HCT116 (cell line): ENCODE measurements at regions not wholly inside any gene's neighbourhood (a gene's known extent, or its start where the extent isn't known, plus 50 kb on each side); places are given as distances from the start of the nearest gene placed in this dataset.

Experiments used
- ATAC-seq: fragments of 200-7000 bp; cut with Tn5 transposase; 2 replicates; pipeline ENCODE4 v1.9.1; 2020; ENCODE audit warnings: mild to moderate bottlenecking, moderate library complexity
- BruUV-seq: library from RNA; stranded (reverse); fragments of 400-500 nt; replicated peaks from 2 replicates; lab custom pipeline; 2021; lab: Mats Ljungman, UMichigan
- CTCF ChIA-PET: fragments of 300-600 bp; sonication (Branson Sonifier 250); formaldehyde crosslinking; loops from one replicate; lab custom pipeline; 2021; ENCODE audit warnings: antibody characterized with exemption; lab: Charles Lee
- POLR2A ChIA-PET: fragments of 300-600, 350-600 bp; sonication (Branson Sonifier 250); formaldehyde crosslinking; loops from one replicate; lab custom pipeline; 2021; ENCODE audit warnings: antibody characterized with exemption; lab: Charles Lee
- RAD21 ChIA-PET, 2 experiments: fragments of 300-600 bp; sonication (Branson Sonifier 250); formaldehyde crosslinking; loops; one replicate each; lab custom pipeline; 2023; ENCODE audit warnings: low total read pairs in 2 of 2; ENCODE audit not compliant: uncharacterized antibody in 2 of 2, unreplicated experiment in 2 of 2, low non-redundant PET in 1 of 2; lab: Charles Lee
- DNase-seq: peaks from one replicate; pipeline ENCODE4 v3.0.0-alpha.2; 2010; ENCODE audit warnings: low read depth, low spot score
- H2AFZ ChIP-seq: fragments of 200-600 bp; shearing (Covaris generic), sonication (generic); 2 replicates; pipeline ENCODE4 v1.6.1; 2017; ENCODE audit warnings: low read depth, mixed run types, mixed read lengths, antibody characterized with exemption, low read length; ENCODE audit not compliant: poor library complexity, severe bottlenecking
- H3K27ac ChIP-seq: 2 replicates; pipeline ENCODE4 v1.5.1; 2012; ENCODE audit warnings: low read depth, low read length
- H3K27me3 ChIP-seq: fragments of 200-600 bp; sonication (generic); 2 replicates; pipeline ENCODE4 v1.6.1; 2016; ENCODE audit warnings: mixed run types, low read length, mixed read lengths; ENCODE audit not compliant: insufficient read depth
- H3K36me3 ChIP-seq, 2 experiments: fragments of 200-500 bp in 1 of 2; fragments of 200-600 bp in 1 of 2; sonication (Bioruptor generic) in 1 of 2; sonication (generic) in 1 of 2; 2 replicates each; pipeline versions ENCODE4 v1.5.1 to v1.6.1; 2014 to 2016; ENCODE audit warnings: low read length in 2 of 2, inconsistent platforms in 1 of 2, mixed read lengths in 1 of 2, mixed run types in 1 of 2; ENCODE audit not compliant: insufficient read depth in 2 of 2, control insufficient read depth in 1 of 2
- H3K4me1 ChIP-seq, 2 experiments: fragments of 200-600 bp in 1 of 2; sonication (generic) in 1 of 2; 2 replicates each; pipeline versions ENCODE4 v1.5.1 to v1.6.1; 2012 to 2017; ENCODE audit warnings: low read length in 2 of 2, inconsistent platforms in 1 of 2, mild to moderate bottlenecking in 1 of 2, mixed read lengths in 1 of 2, mixed run types in 1 of 2, moderate library complexity in 1 of 2; ENCODE audit not compliant: insufficient read depth in 2 of 2, control insufficient read depth in 1 of 2
- H3K4me2 ChIP-seq: fragments of 200-600 bp; sonication (generic); 2 replicates; pipeline ENCODE4 v1.6.1; 2017; ENCODE audit warnings: mixed run types, low read length, mixed read lengths
- H3K4me3 ChIP-seq, 2 experiments: fragments of 200-600 bp in 1 of 2; sonication (generic) in 1 of 2; replicated peaks in 1 of 2; 2 replicates each; pipeline ENCODE4 v1.5.1; 2011 to 2016; ENCODE audit warnings: low read length in 2 of 2, control low read depth in 1 of 2, low read depth in 1 of 2, mild to moderate bottlenecking in 1 of 2, mixed read lengths in 1 of 2, mixed run types in 1 of 2
- H3K79me2 ChIP-seq: fragments of 200-600 bp; sonication (generic); 2 replicates; pipeline ENCODE4 v1.6.1; 2017; ENCODE audit warnings: mild to moderate bottlenecking, mixed run types, low read length, moderate library complexity, mixed read lengths; ENCODE audit not compliant: insufficient read depth
- H3K9ac ChIP-seq: fragments of 200-600 bp; sonication (generic); 2 replicates; pipeline ENCODE4 v1.6.1; 2016; ENCODE audit warnings: low read length, mixed read lengths
- H3K9me2 ChIP-seq: fragments of 200-600 bp; sonication (generic), shearing (Covaris generic); 2 replicates; pipeline ENCODE4 v1.6.1; 2017; ENCODE audit warnings: mixed run types, mild to moderate bottlenecking, moderate library complexity; ENCODE audit not compliant: insufficient read depth
- H3K9me3 ChIP-seq, 2 experiments: fragments of 200-500 bp in 1 of 2; fragments of 200-600 bp in 1 of 2; sonication (Bioruptor generic) in 1 of 2; sonication (generic) in 1 of 2; 2 replicates each; pipeline ENCODE4 v1.6.1; 2014 to 2017; ENCODE audit warnings: low read length in 2 of 2, mixed read lengths in 2 of 2, inconsistent platforms in 1 of 2, low read depth in 1 of 2, mild to moderate bottlenecking in 1 of 2, mixed run types in 1 of 2, moderate library complexity in 1 of 2; ENCODE audit not compliant: control insufficient read depth in 1 of 2, insufficient read depth in 1 of 2
- H4K20me1 ChIP-seq: fragments of 200-600 bp; sonication (generic), shearing (Covaris generic); 2 replicates; pipeline ENCODE4 v1.6.1; 2017; ENCODE audit warnings: mixed run types, mild to moderate bottlenecking, moderate library complexity; ENCODE audit not compliant: insufficient read depth
- EGR1 ChIP-seq: IDR thresholded peaks from 2 replicates; pipeline ENCODE4 v1.6.1; 2012; ENCODE audit warnings: low read depth
- ELF1 ChIP-seq: IDR thresholded peaks from 2 replicates; pipeline ENCODE4 v1.6.1; 2012; ENCODE audit warnings: low read depth, borderline replicate concordance
- FOSL1 ChIP-seq: IDR thresholded peaks from 2 replicates; pipeline ENCODE4 v1.6.1; 2012; ENCODE audit warnings: low read depth
- POLR2A ChIP-seq: IDR thresholded peaks from 2 replicates; pipeline ENCODE4 v1.7.0; 2011; ENCODE audit warnings: borderline replicate concordance; ENCODE audit not compliant: insufficient read depth, insufficient read length; ENCODE audit errors: extremely low read depth
- SP1 ChIP-seq: IDR thresholded peaks from 2 replicates; pipeline ENCODE4 v1.6.1; 2012; ENCODE audit warnings: low read depth
- TCF7L2 ChIP-seq: IDR thresholded peaks from 2 replicates; pipeline ENCODE4 v1.7.0; 2011; ENCODE audit warnings: borderline replicate concordance, inconsistent platforms; ENCODE audit not compliant: insufficient read depth, insufficient read length; ENCODE audit errors: extremely low read depth
- intact Hi-C: fragments of 100-400 bp; cut with micrococcal nuclease; formaldehyde crosslinking; loops from 2 replicates; pipeline ENCODE4 v1.10.0; 2022
- TF ChIP-seq, protein P1 (sequence below): IDR thresholded peaks from 2 replicates; pipeline ENCODE4 v1.6.1; 2012
- TF ChIP-seq, protein P2 (sequence below): IDR thresholded peaks from 2 replicates; pipeline ENCODE4 v1.6.1; 2012; ENCODE audit warnings: low read depth
- TF ChIP-seq, protein P3 (sequence below): IDR thresholded peaks from 2 replicates; pipeline ENCODE4 v1.6.1; 2012

GRCh38 chr13:83423381-83423780 is 458.9 kb downstream of the SLITRK1 start:
- BruUV-seq = no TSS peak
- TF ChIP-seq, protein P1, sequence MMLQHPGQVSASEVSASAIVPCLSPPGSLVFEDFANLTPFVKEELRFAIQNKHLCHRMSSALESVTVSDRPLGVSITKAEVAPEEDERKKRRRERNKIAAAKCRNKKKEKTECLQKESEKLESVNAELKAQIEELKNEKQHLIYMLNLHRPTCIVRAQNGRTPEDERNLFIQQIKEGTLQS = no peak
- TF ChIP-seq, protein P2, sequence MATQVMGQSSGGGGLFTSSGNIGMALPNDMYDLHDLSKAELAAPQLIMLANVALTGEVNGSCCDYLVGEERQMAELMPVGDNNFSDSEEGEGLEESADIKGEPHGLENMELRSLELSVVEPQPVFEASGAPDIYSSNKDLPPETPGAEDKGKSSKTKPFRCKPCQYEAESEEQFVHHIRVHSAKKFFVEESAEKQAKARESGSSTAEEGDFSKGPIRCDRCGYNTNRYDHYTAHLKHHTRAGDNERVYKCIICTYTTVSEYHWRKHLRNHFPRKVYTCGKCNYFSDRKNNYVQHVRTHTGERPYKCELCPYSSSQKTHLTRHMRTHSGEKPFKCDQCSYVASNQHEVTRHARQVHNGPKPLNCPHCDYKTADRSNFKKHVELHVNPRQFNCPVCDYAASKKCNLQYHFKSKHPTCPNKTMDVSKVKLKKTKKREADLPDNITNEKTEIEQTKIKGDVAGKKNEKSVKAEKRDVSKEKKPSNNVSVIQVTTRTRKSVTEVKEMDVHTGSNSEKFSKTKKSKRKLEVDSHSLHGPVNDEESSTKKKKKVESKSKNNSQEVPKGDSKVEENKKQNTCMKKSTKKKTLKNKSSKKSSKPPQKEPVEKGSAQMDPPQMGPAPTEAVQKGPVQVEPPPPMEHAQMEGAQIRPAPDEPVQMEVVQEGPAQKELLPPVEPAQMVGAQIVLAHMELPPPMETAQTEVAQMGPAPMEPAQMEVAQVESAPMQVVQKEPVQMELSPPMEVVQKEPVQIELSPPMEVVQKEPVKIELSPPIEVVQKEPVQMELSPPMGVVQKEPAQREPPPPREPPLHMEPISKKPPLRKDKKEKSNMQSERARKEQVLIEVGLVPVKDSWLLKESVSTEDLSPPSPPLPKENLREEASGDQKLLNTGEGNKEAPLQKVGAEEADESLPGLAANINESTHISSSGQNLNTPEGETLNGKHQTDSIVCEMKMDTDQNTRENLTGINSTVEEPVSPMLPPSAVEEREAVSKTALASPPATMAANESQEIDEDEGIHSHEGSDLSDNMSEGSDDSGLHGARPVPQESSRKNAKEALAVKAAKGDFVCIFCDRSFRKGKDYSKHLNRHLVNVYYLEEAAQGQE = no peak
- no peak for TF ChIP-seq SP1
- no peak for TF ChIP-seq EGR1
- TF ChIP-seq, protein P3, sequence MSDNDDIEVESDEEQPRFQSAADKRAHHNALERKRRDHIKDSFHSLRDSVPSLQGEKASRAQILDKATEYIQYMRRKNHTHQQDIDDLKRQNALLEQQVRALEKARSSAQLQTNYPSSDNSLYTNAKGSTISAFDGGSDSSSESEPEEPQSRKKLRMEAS = no peak
- no peak for TF ChIP-seq POLR2A
- TF ChIP-seq FOSL1 = no peak
- TF ChIP-seq TCF7L2 = no peak
- no peak for TF ChIP-seq ELF1
- no peak overlapping the region for H3K4me3 ChIP-seq
- H2AFZ ChIP-seq = no peak overlapping the region
- no peak overlapping the region for H3K9ac ChIP-seq
- no peaks in the 10 kb centered on the region for H3K27me3 ChIP-seq
- ATAC-seq (no peak), DNase-seq (no peak)
- ChIA-PET RAD21 (no interaction called here), CTCF (no interaction called here), POLR2A (no interaction called here)
- H3K27ac ChIP-seq = no peak overlapping the region
- no peaks in the 10 kb centered on the region for H3K9me2 ChIP-seq
- H3K79me2 ChIP-seq = no peaks in the 10 kb centered on the region
- intact Hi-C loops = no loop called here
- no peaks in the 10 kb centered on the region for H3K9me3 ChIP-seq
- no peaks in the 10 kb centered on the region for H3K4me1 ChIP-seq
- H3K36me3 ChIP-seq = no peaks in the 10 kb centered on the region
- no peak overlapping the region for H3K4me2 ChIP-seq
- H4K20me1 ChIP-seq = no peaks in the 10 kb centered on the region
